Hematopoietic multipotent progenitor cell (in vitro differentiated cells): ENCODE measurements at regions not wholly inside any gene's neighbourhood (a gene's known extent, or its start where the extent isn't known, plus 50 kb on each side); places are given as distances from the start of the nearest gene placed in this dataset.

Source experiments
- DNase-seq, 3 donors: peaks; one replicate each; pipeline ENCODE4 v3.0.0-alpha.2; 2011 to 2015; ENCODE audit warnings: low read depth in 2 of 3, low spot score in 2 of 3

DNA sequence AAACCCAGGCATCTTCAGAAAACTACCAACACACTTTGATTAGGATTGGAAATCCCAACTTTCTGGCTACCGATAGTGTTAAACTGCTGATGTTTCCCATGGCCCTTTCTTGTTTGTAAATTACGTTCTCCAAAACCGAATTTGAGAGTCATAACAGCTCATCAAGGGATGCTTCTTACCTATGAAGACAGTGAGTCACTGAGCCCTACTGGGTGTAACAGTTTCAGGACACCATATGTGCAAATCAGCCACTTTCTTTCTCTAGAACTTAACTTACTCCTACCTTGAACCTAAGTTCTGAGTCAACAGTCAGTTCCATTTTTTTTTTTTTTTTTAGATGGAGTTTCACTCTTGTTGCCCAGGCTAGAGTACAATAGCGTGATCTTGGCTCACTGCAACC is 410.1 kb upstream of the TSHZ3 start:
- DNase-seq = no peak

DNA sequence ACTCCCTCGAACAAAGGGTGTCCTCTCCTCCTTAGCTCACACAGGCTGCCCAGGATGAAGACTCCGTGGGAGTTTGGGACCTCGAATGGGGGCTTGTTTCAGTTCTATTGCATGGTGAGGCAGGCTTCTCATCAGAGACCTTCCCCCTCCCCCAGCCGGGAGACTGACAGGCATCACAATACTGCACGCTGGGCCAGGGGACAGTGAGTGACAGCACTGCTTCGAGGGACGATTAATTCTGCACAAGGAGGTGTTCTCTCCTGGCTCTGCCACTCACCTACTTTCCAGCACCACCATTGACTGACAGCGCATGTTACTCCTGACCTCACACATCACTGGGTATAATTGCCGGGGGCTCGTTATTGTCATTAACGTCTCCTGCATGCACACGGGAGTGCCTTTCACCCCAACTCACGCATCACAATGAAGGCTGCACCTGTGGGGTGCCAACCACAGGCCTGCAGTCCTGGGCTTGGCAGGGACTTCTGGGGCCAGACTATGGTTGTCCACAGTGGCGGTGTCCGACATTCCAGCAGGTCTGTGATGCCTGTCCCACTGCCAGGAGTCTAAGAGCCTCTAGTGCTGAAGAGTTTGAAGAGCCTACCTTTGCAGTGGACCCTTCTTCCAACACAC is 412.2 kb upstream of the TSHZ3 start:
- no peak for DNase-seq

DNA sequence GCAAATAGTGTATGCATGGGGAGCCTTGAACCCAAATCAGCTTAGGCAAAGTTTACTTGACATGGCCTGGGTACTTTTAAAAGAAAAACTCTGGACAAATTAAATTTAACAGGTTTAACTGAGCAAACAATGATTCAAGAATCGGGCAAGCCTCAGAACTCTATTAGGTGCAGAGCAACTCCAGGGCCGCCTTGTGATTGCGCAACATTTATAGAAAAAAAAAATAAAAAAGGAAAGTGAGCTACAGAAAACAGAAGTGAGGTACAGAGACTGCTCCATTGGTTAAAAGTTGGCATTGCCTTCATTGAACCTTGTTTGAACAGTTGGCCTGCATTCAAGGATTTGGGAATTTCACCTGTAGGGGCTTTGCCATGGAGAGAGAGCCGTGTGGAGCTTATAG is 421.0 kb upstream of the TSHZ3 start:
- DNase-seq = peak in 2 of 3 donors; percentile 14 to 60

DNA sequence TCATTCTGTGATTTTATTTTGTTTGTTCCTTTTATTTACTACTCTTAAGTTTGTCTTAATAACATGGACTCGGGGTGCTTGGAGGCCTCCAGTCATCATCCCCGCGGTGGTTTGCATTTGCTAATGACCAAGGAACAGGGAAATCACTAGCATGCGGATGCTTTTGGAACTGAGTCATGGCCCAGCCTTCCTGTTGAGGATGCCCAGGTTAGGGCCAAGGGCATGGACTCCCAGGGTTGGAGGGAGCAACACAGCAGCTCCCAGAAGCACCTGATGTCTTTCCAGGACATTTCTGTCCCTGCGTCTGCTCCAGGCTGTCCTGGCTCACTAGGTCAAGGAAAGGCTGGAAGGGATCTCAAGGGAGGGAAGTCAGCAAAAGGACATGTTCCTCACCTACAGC is 423.7 kb upstream of the TSHZ3 start:
- DNase-seq = no peak

DNA sequence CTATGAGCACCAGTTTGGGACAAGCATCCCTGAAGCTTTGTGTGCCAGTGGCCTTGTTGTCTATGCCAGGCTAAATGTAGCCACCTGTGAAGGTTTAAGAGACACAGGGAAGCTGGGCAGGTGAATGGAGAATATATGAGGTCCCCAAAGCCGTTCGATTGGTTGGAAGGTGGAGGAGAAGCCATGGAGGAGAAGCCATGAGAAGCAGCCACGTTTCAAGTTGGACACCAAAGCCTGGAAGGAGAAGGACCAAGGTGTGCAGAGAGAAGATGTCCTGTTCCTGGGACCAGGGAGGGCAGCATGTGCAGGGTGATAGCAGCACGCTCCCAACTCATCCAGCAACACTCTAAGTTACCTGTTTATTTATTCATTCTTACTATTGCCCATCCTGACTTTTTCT is 432.3 kb upstream of the TSHZ3 start:
- DNase-seq = no peak

DNA sequence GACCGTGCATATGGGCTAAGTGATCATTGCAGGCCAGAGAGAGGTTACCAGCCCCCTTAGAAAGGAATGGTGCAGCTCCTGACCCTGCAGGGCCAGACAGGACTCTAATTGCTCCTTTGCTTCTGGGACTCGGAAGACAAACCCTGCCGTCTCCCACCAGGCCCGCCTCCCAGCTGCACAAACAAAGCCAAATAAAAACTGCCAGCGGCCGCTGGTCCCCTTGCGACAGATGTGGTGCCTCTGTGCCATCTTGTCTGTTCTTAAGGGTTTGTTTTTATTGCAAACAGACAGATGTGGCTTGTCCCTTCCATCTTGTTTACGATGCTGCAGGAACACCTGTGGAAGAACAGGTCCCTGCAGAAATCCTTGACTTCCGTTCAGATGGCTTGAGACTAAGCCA is 434.4 kb upstream of the TSHZ3 start:
- no peak for DNase-seq

DNA sequence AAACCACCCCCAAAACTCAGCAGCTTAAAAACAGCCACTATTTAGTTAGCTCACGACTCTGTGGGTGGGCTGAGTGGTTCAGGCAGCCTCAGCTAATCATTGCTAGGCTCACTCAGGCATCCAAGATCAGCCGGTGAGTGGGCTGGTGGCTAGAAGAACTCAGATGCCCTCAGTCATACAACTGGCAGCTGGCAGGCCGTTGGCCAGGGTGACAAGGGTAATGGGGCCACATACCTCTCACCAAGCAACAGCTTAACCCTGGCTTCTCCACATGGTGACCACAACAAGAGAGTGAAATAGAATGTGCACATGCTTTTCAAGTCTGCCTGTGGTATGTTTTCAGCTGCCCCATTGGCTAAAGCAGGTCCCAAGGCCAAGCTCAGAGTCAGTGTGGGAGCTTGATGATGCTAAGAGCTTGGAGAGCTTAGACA is 435.4 kb upstream of the TSHZ3 start:
- DNase-seq = no peak

DNA sequence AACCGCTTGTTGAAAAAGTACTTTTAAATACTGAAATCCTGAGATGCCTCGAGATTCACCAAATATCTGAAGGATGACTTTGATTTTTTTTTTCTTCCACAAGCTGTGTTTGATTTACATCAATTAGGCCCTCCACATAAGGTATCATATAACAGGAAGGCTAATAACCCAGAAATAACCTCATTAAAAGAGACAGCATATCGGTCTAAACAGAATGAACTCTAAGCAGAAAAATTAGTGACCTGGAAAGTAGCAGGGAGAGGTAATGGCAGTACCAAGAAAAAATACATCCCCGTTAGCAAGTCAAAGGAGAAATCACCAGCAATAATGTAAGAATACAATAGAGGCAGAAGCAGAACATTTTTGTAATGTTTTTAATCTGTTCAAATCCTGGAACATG is 452.4 kb upstream of the TSHZ3 start:
- no peak for DNase-seq

DNA sequence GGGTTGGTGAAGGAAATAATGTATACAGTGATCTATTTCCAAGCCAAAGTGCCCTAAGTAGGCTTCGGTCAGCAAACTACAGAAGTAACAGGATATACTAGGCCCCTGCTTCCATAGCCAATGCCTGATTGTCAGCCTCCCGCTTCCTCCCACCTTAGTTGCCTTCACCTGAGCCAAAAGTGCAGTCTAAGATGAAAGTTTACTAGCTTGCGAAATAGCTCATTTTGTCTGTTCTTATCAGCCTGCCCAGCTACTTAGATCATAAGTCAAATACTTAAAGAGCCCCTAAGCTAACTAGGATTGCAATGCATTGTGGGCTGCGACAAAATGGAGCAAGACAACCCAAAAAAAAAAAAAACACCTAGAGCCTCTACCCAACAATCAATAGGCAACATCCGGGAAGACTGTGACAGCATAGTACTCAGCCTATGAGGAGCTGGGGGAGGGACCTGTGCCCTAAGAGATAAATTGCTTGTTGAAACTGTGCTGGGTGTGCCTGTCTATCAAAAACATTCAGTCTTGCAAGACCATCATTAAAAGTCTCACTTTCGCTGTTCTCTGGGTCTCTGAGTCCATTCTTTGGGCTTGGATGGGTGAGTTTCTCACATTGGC is 454.7 kb upstream of the TSHZ3 start:
- DNase-seq = no peak

DNA sequence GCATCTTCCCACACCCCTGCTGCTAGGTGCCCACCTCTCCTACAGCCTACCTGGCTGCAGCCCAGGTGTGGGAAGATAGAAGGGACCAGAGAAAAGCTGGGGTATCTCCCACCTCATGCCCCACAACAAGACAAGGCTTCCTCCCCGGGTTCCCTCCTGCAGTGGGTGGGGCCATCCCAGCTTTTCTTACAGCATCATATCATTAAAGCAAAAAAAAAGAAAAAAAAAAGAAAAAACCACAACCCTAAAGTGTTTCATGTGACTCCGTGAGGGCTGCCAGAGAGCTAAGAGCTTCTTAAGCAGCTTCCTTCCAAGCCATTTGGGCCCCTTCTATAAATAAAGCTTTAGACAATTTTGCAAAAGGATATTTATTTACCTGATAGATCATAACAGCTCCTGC is 455.4 kb upstream of the TSHZ3 start:
- DNase-seq = peak in 1 of 3 donors; percentile 17

DNA sequence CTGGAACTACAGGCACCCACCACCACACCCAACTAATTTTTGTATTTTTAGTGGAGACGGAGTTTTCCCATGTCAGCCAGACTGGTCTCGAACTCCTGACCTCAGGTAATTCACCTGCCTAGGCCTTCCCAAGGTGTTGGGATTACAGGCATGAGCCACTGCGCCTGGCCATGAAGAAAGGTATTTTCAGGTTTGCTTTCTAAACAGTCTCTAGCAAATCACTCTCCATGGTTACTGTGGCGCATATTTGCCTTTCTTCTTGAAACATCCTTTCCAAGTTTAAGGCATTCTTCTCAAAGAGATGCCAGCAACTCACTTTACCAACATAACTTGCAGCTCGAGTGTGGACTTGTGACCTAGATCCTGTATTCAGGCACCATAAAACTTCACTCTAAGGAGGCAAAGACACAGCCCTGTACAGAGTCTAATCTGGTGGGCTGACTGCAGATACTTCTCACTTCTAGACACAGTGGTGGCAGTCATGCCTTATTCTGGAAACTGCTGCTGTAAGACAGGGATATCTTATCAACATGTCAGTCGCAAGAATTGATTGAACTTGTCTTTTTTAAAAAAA is 461.4 kb upstream of the TSHZ3 start:
- no peak for DNase-seq

DNA sequence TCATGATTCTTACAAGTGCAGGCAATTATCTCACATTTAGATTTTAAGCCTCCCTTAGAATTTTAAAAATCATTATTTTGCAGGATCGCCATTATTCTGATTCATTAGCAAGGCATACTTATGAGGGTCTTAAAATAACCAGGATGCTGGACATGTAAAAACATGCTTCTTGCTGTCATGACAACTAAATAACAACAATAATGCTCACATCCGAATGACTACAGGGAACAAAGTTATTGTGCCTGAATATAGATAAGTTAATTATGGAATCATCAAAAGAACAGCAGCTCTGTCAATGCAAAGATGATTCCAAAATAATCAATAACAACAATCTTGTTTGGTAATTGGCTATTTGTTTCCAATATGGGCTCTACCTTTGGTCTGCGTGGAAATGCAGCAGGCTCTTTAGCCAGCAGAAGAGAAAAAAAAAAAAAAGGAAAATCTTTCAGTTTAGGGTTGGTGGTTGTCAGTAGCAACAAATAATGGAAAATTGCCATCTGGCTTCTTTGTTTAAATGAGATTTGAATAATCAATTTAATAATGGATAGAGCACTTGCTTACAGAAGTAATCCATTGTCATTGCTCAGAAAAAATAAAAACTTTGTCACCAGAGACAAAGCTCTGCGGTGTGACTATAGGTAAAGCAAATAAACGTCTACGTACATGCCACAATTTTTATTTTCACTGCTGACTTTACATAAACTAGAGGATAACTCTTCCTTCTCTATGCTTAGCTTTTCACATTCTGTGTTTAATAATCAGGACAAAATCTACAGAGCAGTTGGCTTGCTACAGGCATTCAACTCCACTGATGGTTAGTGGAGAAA is 468.9 kb upstream of the TSHZ3 start:
- no peak for DNase-seq

DNA sequence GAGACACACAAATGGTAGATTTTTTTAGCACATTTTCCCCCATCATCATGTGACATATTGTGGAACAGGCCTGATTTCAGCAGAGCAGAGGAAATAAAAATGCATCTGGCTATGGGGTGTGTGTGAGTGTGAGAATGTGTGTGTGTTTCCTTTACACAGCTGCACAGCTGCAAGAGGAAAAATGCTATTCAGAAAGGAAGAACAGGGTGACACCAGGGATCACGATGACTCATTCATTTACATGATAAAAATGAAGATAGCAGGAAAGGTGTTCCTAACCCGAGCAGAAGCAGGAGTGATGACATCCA is 469.5 kb upstream of the TSHZ3 start:
- peak in 1 of 3 donors; percentile 5 for DNase-seq

DNA sequence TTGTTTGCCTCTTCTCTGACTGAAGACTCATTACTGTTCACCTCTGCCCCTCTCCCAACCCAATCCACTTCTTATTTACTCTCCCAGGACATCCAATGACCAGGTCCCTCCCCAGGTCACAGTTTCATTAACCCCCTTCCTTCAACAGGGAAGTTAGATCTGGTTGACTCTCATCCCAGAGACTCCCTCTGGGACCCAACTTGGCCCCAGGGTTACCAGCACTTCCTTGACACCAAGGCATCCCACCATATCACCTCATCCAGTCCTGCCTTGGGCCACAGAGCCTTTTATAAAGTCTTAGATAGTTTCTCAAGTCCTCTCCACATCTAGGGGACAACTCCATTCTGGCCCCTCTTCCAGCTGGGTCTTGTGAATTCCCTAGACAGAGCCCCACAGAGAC is 470.6 kb upstream of the TSHZ3 start:
- DNase-seq = no peak

DNA sequence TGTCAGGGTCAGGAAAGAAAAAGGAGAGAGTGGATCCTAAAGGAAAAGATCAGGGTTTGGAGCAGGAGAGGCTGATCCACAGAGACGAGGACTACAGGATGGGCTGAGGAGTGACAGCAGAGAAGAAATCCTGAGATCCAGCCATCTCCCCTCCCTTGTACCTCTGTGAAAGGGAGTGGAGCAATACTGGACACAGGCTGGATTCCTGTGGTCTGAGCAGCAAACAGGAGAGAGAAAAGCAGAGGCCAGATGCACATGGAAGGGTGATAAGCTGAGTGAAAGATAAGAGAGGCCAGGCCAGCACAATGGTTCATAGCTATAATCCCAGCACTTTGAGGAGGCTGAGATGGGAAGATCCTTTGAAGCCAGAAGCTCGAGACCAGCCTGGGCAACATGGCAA is 472.1 kb upstream of the TSHZ3 start:
- no peak for DNase-seq

DNA sequence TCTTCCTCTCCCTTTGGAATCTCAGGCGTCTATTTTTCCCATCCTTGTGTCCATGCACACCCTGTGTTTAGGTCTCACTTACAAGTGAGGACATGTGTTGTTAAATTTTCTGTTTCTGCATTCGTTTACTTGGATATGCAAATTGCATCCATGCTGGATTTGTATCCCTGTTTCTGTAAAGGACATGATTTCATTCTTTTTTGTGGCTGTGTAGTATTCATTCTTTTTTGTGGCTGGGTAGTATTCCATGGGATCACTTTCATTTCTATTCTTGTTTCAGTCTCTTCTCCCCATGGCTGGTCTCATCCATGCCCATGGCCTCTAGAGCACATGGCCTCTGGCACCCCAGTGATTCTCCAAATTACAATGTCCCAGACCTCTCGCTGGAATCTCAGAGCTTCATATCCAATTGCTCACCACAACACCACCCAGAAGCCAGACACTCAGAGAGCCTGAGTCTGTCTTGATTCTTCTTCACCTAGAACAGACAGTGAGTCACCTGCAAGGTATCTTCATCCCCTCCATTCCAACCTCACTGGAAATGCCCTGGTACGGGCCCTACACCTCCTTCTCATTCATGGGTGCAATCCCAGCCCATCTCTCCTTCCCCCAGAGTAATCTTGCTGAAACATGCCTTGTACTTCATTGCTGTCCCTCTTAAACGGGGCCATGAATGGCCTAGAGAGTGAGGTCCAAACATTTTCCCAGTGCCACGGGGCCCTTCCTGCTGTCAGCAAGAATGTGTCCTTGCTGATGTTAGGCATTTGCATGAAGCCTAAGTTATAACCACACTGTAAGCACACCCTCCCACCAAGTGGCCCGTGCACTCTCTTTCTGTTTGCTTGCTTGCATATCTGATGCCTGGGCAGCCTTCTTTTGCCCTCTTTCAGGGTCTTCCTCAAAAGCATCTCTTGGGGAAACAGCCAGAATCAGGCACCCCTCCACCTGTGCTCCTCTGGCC is 476.2 kb upstream of the TSHZ3 start:
- DNase-seq = no peak

DNA sequence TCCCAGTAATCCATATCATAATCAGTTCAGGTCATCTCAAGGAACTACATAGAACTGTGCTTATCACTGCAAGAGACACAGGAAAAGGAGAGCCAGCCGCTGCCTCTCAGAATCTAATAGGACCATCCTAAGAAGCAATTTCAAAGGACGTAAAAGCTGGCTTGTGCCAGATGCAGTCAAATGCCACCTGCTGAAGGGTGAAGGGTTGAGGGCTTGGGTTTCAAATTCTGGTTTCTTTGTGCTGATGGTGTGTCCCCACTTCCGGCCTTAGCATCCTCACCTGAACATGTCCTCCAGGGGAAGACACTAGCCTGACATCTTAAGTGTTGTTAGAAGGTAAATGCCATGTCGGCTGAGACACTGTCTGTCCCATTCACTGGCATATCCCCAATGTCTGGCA is 477.1 kb upstream of the TSHZ3 start:
- DNase-seq = no peak

DNA sequence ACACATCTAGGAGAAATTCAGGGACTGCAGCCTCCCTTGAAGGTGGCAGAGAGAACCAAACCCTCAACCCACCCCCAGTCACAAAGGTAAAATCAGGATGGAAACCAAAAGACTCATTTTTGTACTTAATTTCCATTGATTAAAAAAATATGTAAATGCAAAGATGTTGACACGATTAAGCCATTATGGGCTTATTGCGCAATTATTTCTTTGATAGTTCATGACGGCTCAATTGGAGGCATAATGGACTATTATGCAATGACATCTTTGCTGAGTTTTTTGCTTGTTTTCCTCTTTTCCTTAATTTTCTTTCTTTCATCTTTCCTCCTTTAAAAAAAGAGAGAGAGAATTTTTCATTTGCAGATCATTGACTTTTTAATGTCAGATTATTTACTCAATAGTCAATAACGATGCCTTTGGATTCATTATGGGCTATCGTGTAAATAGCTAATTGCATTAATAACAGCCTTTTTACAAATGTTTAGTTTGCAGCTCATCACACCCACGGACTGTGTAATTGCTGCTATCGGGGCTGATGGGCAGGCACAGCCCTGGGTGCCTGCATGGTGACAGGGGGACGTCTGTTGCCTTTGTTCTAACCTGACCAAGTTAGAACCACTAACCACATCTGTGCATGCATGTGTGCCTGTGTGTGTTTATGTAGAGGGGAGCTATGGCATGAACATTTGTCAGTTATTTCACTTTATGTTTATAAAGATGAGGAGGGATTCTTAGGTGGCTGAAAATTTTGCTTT is 482.4 kb upstream of the TSHZ3 start:
- no peak for DNase-seq

DNA sequence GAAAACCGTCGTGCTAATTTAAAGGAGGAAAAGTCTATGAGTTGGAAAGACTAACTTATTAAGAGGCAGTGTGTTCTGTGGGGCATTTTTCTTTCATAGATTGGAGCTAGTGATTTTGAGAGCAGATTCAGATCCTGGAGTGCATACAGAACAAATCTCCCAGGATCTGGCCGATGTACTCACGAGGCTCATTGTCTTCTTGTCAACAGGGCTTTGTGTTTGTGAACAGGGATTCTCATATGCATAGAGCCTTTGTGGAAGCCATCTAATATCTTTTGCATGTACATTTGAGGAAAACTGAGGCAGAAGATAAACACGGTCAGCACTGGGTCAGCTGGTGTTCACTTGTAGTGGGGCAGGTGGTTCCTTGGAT is 482.9 kb upstream of the TSHZ3 start:
- no peak for DNase-seq

DNA sequence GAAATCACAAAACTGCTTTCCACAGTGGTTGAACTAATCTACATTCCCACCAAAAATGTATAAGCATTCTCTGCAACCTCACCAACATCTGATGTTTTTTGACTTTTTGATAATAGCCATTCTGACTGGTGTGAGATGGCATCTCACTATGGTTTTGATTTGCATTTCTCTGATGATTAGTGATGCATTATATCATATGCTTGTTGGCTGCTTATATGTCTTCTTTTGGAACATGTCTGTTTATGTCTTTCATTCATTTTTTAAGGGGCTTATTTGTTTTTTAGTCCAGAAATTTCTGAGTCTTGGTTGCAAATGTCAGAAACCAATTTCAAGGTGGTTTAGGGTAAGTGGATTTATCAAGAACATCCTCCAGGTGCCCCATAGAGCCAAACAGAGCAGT is 484.8 kb upstream of the TSHZ3 start:
- DNase-seq = no peak
